ENCODE measurements at regions not wholly inside any gene's neighbourhood (a gene's known extent, or its start where the extent isn't known, plus 50 kb on each side); places are given as distances from the start of the nearest gene placed in this dataset.

- TF ChIP-seq CTCF (conservative IDR thresholded peaks at IDR 0.05; ENCODE audit: low read length): no peak
- TF ChIP-seq EZH2phosphoT487 (IDR thresholded peaks at IDR 0.05; ENCODE audit: borderline replicate concordance): no peak
These were observed 537.3 kb downstream of the KCNT2 start for GRCh38 chr1:196070940-196071339.

Measured in Loucy (cell line).